Lower lobe of right lung (tissue), 2 donors: ENCODE measurements at regions not wholly inside any gene's neighbourhood (a gene's known extent, or its start where the extent isn't known, plus 50 kb on each side); places are given as distances from the start of the nearest gene placed in this dataset.

Experiments
- ATAC-seq, 2 donors: fragments of 200-7000 bp; cut with Tn5 transposase; one replicate each; pipeline ENCODE4 v1.9.1; 2020 to 2022; ENCODE audit warnings: mild to moderate bottlenecking in 2 of 2, moderate library complexity in 2 of 2
- DNase-seq: peaks from one replicate; pipeline ENCODE4 v3.0.0-alpha.2; 2020
- H3K27ac ChIP-seq: fragments of 200-600 bp; one replicate; pipeline ENCODE4 v1.8.0; 2022
- H3K27me3 ChIP-seq: fragments of 200-600 bp; one replicate; pipeline ENCODE4 v1.8.0; 2022; ENCODE audit warnings: low read depth
- H3K36me3 ChIP-seq: fragments of 200-600 bp; one replicate; pipeline ENCODE4 v1.8.0; 2022; ENCODE audit warnings: mild to moderate bottlenecking
- H3K4me1 ChIP-seq: fragments of 200-600 bp; one replicate; pipeline ENCODE4 v1.8.0; 2022
- H3K4me3 ChIP-seq: fragments of 200-600 bp; one replicate; pipeline ENCODE4 v1.8.0; 2022; ENCODE audit warnings: mild to moderate bottlenecking
- H3K9me3 ChIP-seq: fragments of 200-600 bp; one replicate; pipeline ENCODE4 v1.8.0; 2022
- CTCF ChIP-seq: fragments of 200-600 bp; IDR thresholded peaks from one replicate; pipeline ENCODE4 v1.8.0; 2022; ENCODE audit warnings: antibody characterized with exemption, mild to moderate bottlenecking
- intact Hi-C: fragments of 100-400 bp; cut with DNase I; formaldehyde crosslinking; loops from one replicate; pipeline ENCODE4 v1.11.0; 2022
- donor health status: DM: no; HTN: yes; CAD: no; lungs with severe emphysema.

- peaks cover 2% of the 10 kb centered on the region for H3K27me3 ChIP-seq
- no peaks in the 10 kb centered on the region for H3K4me1 ChIP-seq
- no peak for TF ChIP-seq CTCF
- intact Hi-C loops = no loop called here
- no peak overlapping the region for H3K27ac ChIP-seq
- DNase-seq (no peak), ATAC-seq (no peak)
- no peaks in the 10 kb centered on the region for H3K36me3 ChIP-seq
- H3K4me3 ChIP-seq = no peak overlapping the region
- H3K9me3 ChIP-seq = peaks cover 13% of the 10 kb centered on the region
These were observed 111.1 kb upstream of the MVB12B start for GRCh38 chr9:126215486-126215885.

- intact Hi-C loops = no loop called here
- no peak overlapping the region for H3K27ac ChIP-seq
- H3K4me1 ChIP-seq = no peaks in the 10 kb centered on the region
- ATAC-seq = no peak
- DNase-seq = no peak
- no peaks in the 10 kb centered on the region for H3K36me3 ChIP-seq
- peaks cover 13% of the 10 kb centered on the region for H3K9me3 ChIP-seq
- TF ChIP-seq CTCF = no peak
- no peak overlapping the region for H3K4me3 ChIP-seq
- H3K27me3 ChIP-seq = peaks cover 15% of the 10 kb centered on the region
These were observed 109.8 kb upstream of the MVB12B start for GRCh38 chr9:126216826-126217225.

- DNase-seq = no peak
- intact Hi-C loops = no loop called here
- Histone ChIP-seq H3K9me3 (peaks cover 13% of the 10 kb centered on the region), H3K36me3 (no peaks in the 10 kb centered on the region), H3K4me3 (no peak overlapping the region), H3K4me1 (no peaks in the 10 kb centered on the region), H3K27ac (no peak overlapping the region), H3K27me3 (peaks cover 19% of the 10 kb centered on the region)
- ATAC-seq = no peak
- no peak for TF ChIP-seq CTCF
These were observed 109.4 kb upstream of the MVB12B start for GRCh38 chr9:126217250-126217653.

GRCh38 chr9:126217797-126218196, 108.8 kb upstream of the MVB12B start:
- no peak for DNase-seq
- H3K9me3 ChIP-seq = peaks cover 13% of the 10 kb centered on the region
- TF ChIP-seq CTCF = no peak
- intact Hi-C loops = no loop called here
- H3K4me3 ChIP-seq = no peak overlapping the region
- H3K4me1 ChIP-seq = peaks cover 5% of the 10 kb centered on the region
- H3K27me3 ChIP-seq = peaks cover 25% of the 10 kb centered on the region
- no peak for ATAC-seq
- H3K27ac ChIP-seq = no peak overlapping the region
- no peaks in the 10 kb centered on the region for H3K36me3 ChIP-seq

- no peak for ATAC-seq
- no peak for DNase-seq
- peaks cover 7% of the 10 kb centered on the region for H3K9me3 ChIP-seq
- TF ChIP-seq CTCF = no peak
- intact Hi-C loops = no loop called here
- no peak overlapping the region for H3K4me3 ChIP-seq
- peaks cover 6% of the 10 kb centered on the region for H3K4me1 ChIP-seq
- no peaks in the 10 kb centered on the region for H3K36me3 ChIP-seq
- H3K27ac ChIP-seq = no peak overlapping the region
- peaks cover 32% of the 10 kb centered on the region for H3K27me3 ChIP-seq
These were observed 108.1 kb upstream of the MVB12B start for GRCh38 chr9:126218359-126219125.
